Stimulated activated CD4-positive, alpha-beta T cell treated with anti-CD3 and anti-CD28 coated beads, Interleukin-15, amount 100 ng/mL, for 1 hour (primary cell): ENCODE measurements at regions not wholly inside any gene's neighbourhood (a gene's known extent, or its start where the extent isn't known, plus 50 kb on each side); places are given as distances from the start of the nearest gene placed in this dataset.
"Not testable (repeated sequence)": the region's sequence is repeated elsewhere in the genome, so short reads cannot be mapped to it uniquely, and the experiment has no call there.

Experiments used
- DNase-seq, 2 donors: peaks; one replicate each; pipeline ENCODE4 v3.0.0-alpha.2; 2020; ENCODE audit warnings: low read depth in 1 of 2, low spot score in 1 of 2

DNA sequence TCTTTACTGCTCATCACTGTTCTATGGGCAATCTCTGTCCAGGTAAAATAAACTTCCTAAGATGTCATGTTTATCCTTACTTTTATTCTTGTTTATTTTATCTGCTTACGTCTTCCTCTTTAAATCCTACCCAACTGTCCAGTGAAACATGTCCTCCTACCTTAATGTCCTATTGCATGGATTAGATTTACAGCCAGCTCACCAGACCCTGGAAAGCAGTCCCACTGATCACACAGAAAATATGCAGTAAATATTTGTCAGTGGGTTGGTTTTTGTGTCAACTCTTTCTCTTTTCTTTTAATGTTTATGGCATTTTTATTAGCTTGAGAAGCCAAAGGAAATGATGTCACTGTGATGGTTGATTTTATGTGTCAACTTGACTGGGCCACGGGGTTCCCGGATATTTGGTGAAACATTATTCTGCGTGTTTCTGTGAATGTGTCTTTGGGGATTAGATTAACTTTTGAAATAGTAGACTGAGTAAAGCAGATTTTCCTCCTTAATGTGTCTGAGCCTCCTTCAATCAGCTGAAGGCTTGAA lies 258.3 kb downstream of the SRGAP2C start:
- no peak for DNase-seq

DNA sequence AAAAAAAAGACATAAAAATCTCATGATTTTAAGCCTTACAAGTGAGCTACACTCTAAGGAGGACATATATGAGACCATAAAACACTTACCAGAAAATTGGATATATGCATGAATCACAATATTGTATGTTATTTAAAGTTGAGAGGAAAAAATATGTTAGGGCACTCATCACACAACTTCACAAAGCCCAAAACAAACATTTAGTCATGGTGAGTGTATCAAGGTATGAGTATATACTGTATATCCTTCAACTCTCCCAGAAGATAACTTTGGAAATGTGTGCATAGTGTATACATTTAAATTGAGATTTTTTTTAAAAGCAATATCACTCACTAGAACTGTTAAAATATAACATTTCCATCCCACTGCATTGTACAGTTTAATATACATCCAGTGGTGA lies 259.3 kb downstream of the SRGAP2C start:
- no peak for DNase-seq

DNA sequence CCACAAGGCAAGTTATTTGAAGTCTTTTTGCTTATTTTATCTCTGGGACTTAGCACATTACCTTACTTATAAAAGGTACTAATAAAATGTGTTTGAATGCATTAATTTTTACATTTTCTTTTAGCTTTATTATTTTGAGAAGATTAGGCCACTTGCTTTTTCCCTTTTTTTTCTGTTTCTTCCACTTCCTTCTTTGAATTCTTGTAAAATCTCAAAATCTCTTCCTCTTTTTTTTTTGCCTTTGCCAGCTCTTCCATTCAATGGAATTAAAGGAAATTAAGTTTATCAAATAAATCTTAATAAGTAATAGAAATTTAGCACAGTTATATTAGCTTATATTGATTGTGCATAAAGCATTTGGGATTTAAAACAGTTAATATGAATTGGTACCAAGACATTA lies 260.9 kb downstream of the SRGAP2C start:
- no peak for DNase-seq

DNA sequence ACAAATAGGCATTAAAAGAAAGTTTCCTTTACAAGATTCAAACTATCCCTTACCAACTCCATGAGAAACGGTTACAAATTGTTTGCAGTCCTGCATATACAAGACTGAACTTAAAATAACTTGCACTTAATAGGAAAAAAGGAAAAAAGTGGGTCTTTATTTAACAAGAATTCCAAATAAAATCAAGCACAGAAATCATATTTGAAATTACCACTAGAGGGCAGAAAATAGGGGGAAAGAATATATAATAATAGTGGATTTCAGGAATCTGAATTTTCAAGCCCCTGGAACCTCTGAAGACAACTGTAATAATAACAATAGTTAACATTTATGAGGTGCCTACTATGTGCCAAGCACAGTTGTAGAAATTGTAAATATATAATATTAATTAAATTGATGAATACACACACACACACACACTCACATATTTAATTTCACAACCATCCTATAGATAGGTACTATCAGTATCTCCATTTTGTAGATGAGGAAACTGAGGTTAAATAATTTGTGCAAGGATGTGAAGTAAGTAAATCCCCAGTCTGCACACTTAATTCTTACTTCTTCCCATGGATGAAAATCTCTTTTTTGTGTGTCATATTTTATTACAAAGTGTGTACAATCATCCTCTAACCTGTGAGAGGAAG lies 262.6 kb downstream of the SRGAP2C start:
- DNase-seq = not testable (repeated sequence)

DNA sequence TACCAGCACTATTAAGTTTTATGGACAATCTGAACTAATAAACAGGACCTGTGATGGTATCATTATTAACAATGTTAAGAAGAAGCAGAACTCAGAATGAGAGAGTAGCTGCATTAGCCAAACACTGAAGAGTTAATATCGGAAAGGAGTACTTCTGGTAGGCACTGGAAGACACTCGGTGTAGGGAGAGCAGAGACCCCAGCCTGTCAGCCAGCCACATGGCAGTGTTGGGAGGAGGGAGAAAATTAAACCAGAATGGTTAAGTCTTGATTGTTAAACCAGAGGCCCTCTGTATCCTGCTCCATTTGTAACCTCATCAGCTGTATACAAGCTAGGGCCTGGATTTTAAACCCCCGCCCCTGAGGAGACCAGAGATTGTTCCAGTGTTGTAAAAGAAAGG lies 263.3 kb downstream of the SRGAP2C start:
- not testable (repeated sequence) for DNase-seq

DNA sequence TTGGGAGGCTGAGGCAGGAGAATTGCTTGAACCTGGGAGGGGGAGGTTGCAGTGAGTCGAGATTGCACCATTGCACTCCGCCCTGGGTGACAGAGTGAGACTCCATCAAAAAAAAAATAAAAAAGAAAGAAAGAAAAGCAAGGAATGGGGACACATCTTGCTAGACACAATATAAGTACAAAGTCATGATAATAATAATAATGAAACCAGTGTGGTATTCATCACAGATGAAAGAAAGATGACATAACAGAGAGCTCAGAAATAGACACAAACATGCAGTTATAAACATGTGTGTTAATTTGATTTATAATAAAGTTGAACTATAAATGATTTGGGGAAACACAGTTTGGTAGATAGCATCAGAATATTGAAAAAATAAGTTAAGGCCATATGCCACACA lies 264.1 kb downstream of the SRGAP2C start:
- no peak for DNase-seq

DNA sequence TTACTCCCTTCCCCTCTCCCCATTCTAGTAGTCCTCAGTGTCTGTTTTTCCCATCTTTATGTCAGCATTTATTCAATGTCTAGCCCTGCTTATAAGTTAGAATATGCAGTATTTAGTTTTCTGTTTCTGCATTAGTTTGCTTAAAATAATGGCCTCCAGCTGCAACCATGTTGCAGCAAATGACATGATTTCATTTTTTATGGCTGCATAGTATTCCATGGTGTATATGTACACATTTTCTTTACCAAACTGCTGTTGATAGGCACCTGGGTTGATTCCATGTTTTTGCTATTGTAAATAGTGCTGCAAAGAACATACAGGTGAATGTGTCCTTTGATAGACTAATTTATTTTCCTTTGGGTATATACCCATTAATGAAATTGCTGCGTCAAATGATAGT lies 267.7 kb downstream of the SRGAP2C start:
- DNase-seq = no peak

DNA sequence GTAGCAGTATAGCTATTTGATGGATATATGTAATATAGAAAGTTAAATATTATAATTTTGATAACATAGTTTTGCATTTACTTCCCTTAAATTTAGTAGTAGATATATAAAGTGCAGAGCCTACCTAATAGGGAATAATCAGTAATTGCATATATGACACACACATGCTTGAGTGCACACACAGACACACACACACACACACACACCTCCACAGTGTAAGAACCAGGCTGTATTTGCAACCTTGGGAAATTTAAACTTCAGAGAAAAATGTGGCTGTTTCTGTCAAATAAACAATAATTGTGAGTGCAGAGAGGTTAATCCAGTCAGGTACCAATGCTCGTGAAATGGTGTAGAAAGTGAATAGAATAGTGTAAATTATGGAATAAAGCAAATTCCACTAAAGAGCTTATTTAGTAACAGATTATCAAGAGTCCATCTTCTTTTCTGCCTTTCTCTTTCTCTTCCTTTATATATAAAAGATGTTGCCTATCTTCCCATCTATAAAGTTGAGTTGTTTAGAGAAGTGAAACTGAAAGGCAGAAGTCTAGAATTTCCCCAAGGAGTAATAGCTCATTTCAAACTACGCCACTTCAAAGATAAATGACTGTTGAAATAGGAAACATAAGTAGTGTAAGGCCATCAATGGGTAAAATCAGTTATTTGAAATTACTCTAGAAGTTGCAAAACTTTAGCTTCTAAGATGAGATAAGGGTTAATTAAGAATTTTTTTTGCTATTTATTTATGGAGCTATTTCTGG lies 273.7 kb downstream of the SRGAP2C start:
- no peak for DNase-seq

DNA sequence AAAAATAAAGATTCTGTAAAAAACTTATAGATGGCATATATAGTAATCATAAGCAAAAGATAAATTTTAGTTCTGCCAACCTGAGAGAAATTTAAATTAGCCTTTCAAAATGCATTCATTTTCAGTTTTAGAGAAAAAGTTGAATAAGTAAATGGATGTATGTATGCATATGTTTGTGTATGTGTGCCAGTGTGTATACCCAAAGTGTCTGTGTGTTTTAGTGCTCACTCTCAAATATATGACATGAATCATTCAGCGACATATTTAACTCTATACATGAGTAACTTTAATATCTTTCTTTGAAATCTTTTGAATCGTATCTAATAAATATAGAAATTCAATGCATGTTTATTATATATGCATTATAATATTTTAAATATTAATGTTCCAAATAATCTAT lies 274.5 kb downstream of the SRGAP2C start:
- no peak for DNase-seq

DNA sequence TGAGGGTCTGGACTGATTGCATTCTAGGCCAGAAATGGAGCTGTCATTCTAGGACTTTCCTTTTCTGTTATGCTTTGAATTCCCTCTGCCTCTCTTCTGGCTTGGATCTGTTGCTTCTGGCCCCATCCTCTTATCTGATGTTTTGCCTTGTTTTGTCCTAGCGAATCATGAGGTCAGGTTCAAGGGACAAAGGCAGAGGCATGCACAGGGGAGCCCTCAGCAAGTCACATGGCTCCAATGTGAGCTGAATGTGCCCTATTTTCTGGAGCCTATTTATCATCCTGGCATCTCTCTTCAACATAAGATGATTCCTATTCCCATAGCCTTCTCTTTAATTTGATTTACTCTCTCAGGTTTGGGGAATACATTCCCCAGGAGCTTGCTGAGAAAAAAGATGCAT lies 284.6 kb downstream of the SRGAP2C start:
- not testable (repeated sequence) for DNase-seq

DNA sequence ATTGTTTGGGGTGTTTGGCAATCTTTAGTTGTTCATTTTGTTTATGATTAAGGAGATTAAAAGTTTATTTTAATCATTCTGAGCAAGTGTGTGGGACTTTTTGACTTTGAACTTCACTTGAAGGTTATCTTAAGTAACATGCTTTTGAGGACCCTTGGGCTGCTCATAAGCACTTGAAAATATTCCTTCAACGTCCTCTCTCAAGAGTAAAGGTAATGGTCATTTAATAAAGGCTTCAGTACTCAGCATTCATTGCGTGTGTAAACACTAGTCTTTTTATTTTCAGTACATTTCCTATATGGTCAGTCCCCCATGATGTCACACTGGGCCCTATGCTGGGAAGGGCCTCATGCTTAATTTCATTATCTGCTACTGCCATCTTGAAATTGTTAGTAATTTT lies 285.6 kb downstream of the SRGAP2C start:
- DNase-seq = not testable (repeated sequence)

DNA sequence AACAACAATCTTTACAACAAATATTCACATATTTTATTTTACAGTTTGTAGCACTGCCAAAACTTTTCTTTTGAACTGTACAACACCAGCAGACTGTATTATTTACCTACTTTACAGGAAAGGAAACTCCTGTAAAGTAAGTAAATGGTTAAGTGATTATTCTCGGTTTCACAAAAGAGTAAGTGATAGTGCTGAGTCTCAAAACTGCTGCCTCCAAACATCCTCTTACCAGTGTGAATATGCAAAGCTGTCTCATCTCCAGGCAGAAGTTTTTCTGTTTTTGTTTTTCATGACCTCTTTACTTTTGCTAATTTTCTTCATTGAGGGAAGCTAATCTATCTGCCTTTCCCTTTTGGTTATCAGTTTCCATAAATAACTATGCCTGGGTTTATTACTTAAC lies 286.7 kb downstream of the SRGAP2C start:
- no peak for DNase-seq

DNA sequence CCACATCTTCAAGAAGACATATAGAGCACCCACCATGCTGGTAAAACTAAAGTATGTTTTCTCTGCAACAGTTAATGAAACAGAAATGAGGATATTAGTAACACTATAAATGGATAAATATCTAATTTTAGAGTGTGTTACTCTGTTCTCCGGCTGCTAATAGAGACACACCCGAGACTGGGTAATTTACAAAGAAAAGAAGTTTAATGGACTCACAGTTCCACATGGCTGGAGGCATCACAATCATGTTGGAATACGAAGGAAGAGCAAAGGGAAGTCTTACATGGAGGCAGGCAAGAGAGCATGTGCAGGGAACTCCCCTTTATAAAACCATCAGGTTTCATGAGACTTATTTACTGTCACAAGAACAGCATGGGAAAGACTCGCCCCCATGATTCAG lies 287.2 kb downstream of the SRGAP2C start:
- DNase-seq = no peak

DNA sequence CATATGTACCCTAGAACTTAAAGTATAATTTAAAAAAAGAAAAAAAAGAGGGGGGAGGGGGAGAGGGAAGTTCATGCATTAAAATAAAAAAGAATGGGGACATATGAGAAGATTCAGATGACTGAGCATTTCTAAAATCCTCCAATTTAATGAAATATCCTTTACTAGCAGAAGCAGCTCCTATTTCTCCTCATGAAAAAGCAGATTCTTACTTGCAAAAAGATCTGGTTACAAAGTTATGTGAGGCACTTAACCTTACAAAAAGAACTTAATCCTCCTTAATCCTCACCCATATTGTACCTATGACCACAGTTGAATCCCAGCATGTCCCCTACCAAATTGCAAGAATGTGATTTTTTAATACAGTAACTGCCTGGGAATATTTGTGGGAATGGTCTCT lies 298.5 kb downstream of the SRGAP2C start:
- DNase-seq = no peak

DNA sequence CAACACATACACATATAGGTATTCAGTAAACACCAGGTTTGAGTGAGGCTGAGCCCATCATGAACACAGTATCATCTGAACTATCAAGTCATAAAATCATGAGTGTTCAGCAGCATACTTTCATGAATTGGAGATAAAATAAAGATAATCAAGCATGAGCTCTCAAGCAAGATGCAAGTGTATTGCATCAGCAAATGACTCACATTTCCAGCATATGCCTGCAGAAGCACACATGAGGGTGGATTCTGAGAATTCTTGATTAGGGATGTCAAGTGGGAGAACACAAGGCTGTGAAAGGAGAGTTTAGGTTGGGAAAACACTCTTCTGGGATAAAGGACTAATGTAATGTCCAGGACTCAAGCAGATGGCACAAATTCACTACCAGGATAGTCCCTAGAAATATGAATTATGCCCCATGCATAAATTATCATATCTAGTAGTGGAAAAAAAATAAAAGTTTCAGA lies 299.2 kb downstream of the SRGAP2C start:
- DNase-seq = no peak

DNA sequence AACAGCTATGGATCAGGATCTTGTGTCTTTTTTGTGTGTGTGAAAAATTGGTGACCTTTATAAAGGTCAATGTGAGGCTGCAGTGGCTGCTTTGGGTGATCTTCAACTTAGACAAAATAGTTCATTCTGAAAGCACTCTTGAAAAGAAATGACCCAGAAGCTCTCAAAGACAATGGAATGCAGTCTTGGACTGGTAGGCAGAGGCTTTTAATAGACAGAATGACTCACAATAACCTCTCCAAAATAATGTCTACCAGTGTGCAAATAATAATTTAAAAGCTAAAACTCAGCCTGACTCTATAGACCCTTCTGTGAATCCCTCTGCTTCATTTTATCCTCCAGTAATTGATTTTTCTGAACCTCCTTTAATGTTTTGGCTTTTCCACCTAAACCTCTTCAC lies 310.0 kb downstream of the SRGAP2C start:
- not testable (repeated sequence) for DNase-seq

DNA sequence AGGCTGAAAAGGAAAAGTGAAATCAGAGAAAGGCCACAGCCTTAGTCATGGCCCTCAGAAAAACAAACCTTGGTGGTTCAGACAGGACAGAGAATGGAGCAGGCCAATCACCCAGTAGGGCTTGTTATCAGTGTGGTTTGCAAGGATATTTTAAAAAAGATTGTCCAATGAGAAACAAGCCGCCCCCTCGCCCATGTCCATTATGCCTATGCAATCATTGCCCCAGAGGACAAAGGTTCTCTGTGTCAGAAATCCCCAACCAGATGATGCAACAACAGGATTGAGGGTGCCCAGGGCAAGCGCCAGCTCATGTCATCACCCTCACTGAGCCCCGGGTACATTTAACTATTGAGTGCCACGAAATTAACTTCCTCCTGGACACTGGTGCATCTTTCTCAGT lies 326.7 kb downstream of the SRGAP2C start:
- DNase-seq = not testable (repeated sequence)

DNA sequence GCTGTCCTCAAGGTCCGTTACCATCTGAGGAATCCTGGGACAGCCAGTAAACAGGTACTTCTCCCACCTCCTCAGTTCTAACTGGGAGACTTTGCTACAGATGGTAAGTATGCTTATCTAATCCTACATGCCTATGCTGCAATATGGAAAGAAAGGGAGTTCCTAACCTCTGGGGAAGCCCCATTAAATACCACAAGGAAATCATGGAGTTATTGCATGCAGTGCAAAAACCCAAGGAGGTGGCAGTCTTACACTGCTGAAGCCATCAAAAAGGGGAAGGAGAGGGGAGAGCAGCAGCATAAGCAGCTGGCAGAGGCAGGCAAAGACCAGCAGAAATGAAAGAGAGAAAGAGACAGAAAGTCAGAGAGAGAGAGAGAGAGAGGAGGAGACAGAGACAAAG lies 327.1 kb downstream of the SRGAP2C start:
- DNase-seq = not testable (repeated sequence)

DNA sequence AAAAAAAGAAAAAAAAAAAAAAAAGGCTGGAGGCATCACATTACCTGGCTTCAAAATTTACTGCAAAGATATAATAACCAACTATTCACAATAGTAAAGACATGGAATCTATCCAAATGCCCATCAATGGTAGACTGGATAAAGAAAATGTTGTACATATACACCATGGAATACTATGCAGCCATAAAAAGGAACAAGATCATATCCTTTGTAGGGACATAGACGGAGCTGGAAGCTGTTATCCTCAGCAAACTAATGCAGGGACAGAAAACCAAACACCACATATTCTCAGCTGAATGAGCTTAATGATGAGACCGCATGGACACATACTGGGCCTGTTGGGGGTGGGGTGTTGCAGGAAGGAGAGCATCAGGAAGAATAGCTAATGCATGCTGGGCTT lies 330.5 kb downstream of the SRGAP2C start:
- DNase-seq = no peak

DNA sequence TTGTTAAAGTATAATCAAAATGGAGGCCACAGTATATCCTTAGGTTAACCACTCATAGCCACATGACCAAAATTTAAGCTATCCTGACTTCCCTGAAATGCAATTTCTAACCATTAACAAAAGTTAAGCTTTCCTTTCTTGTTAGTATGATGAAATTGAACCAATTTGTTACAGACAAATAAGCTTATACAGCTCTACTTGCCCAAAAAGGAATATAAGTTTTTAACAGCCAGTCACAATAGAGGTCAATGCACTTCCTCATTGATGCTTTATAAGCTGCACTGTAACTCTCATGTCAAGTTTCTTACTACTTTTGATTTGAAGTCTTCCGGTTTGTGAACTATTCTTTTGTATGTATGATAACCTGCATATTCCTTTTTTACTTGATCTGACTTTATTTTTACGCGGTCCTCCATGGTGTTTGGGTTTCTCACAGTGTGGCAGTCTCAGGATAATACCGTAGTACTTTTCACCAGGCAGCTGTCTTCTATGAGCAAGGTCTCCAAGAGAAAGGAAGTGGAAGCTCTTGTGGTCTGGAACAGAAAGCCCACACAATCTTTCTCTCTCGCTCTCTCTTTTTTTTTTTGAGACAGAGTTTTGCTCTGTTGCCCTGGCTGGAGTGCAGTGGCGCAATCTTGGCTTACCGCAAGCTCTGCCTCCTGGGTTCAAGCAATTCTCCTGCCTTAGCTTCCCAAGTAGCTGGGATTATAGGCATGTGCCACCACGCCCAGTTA lies 331.6 kb downstream of the SRGAP2C start:
- DNase-seq = no peak

DNA sequence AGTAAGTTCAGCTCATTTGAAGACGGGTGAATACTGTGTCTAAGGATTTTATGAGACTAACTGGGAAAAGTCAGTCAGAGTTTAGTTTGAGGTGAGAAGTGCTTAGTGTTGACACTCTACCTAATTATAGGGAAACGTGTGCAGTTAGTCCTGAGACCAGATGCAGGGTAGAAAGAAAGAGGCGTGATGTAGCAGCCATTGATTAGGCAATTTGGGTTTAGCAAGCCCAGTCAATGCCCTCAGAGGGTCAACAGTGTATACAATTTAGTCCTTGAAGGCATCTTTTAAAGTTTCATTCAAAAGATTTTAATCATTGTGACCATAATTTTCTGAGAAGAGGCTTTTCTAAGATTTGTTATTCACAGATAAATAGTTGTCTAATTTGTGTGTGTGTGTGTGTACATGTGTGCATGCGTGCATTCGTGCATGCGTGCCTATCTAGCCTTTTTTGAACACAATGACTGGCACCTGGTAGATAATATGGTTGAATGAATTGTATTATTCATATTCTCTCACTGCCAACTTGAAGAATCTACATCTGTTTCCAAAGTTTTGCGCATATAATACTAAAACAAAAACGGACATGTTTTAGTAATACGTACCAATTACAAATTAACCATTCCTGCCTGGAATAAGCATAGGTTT lies 332.9 kb downstream of the SRGAP2C start:
- DNase-seq = no peak

DNA sequence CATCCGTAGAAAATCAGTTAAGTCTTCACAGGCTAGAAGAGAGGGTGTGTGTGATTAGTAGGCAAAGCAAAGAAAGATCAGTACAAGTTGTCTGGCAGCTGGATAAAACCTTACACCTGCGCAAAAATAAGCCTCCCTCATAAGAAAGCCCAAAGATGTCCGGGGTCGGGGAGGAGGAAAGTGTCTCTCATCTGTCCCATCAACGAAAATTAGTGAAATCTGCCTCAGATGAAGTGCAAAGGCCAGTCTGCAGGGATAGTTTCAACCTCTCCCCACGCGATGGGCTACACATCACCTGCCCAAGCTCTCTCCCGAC lies 333.9 kb downstream of the SRGAP2C start:
- no peak for DNase-seq
